ENCODE measurements at regions not wholly inside any gene's neighbourhood (a gene's known extent, or its start where the extent isn't known, plus 50 kb on each side); places are given as distances from the start of the nearest gene placed in this dataset.

DNA sequence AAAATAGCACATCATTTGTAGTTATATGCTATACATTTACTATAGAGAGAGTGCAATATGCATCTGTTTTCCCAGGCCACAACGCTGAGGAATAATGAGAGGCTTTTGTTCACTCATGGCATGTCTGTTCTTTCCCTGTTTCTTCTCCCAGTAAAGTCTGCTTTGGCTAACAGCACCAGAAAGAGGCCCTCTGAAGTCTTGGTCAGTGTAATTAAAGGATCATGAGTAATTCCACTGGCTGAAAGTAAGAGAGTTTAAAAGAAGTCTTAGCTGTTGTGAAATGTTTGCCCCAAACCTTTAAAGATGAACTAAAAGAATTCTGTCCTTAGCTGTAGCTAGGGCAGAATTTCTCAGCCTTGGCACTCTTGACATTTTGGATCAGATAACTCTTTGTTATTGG lies 228.8 kb downstream of the TLE4 start:
- DNase-seq, result no peak

- no peak for DNase-seq
Observed at GRCh38 chr9:79799691-79800335, 228.0 kb downstream of the TLE4 start.

GRCh38 chr9:79798450-79798849 lies 226.7 kb downstream of the TLE4 start:
- no peak for DNase-seq

DNA sequence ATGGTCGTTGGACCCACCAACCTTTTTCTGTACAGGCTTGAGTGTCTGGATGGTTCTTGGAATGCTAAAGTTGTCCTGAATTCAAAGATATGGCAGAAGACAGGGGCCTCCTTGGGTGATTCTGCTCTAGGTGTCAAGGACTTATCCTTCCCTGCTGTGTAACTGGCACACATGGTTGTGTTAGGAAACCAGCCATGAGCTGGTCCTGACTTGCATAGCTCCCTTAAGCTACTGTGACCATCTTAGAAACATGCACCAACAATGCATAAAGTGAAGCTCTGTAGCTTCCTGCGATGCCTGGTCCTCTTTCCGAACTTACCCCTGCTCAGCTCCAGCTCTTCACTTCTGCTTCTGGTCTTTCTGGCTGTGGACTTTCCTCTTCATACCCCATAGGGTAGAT lies 224.6 kb downstream of the TLE4 start:
- no peak for DNase-seq

DNA sequence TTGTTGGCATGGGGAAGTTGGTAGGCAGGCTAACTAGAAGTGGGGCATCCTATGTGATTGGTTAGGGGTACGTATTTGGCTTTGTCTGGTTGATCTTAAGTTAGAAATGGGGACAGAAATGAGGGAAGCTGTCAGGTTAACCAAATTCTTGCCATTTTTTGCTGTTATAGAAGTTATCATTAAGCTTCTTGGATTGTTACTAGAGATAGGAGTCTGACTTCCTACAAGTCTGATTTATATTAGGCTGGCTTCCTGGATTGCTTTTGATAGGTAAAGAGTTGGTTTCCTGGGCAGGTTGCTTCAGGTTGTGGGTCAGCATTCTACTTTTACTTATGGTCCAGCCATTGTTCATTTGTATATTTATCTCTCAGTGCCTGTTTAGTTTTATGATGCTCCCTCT lies 216.9 kb downstream of the TLE4 start:
- DNase-seq, result no peak

DNA sequence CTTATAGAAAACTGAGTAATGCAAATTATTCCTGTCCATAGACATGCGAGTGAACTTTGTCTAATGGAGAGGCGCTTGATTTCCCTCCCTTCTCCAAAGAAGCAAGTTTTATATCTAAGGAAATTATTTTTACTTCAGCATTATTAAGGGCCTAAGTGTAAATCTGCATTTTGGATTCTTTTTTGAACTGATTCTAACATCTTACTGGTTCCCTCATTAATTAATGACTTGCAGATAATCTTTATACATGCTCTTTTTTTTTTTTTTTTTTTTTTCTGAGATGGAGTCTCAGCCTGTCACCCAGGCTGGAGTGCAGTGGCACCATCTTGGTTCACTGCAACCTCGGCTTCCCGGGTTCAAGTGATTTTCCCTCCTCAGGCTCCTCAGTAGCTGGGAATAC lies 209.5 kb downstream of the TLE4 start:
- DNase-seq, result no peak

GRCh38 chr9:79780559-79780958 lies 208.8 kb downstream of the TLE4 start:
- DNase-seq, result no peak

DNA sequence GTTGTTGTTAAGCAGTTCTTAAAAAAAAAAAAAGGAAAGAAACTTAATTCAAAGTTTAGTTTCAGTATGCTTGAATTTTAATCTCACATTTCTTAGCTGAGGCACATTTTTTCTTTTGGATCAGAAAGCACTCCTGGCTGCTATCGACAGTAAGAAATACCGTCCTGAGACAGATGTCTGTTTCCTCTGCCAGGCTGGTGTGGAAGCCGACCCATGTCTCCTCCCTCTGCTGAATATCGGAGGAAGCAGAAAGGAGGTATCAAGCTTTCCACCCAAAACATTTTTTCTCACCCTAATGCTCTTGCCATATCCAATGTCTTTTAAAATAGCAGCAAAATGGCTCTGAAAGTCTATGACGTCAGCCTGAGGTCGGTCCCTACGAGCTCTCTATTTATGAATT lies 208.1 kb downstream of the TLE4 start:
- no peak for DNase-seq

GRCh38 chr9:79778581-79778980 lies 206.8 kb downstream of the TLE4 start:
- no peak for DNase-seq

DNA sequence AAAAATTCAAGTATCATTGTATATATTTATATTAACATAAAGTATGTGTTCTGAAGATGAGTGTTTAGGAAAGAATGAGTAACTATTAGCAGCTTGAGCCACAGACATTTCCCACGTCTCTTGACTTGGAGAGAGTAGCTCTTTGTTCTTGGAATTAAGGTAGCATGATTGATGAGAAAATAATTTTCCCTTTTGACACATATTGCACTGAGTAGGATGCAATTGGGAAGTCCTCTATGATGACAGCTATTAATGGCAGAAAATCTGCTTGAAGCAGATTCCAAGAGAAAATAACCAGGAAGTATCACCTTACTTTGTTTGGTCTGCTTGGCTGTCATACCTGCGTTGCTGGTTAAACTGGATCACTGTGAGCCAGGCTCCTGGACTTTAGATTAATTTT lies 204.8 kb downstream of the TLE4 start:
- DNase-seq, result no peak
